K562 (cell line): ENCODE measurements at regions not wholly inside any gene's neighbourhood (a gene's known extent, or its start where the extent isn't known, plus 50 kb on each side); places are given as distances from the start of the nearest gene placed in this dataset.

Experiments
- ATAC-seq: fragments of 200-7000 bp; cut with Tn5 transposase; 3 replicates; pipeline ENCODE4 v1.9.1; 2020; ENCODE audit warnings: moderate library complexity
- BruUV-seq: library from RNA; stranded (reverse); fragments of 400-500 nt; replicated peaks from 2 replicates; lab custom pipeline; 2021; lab: Mats Ljungman, UMichigan
- CTCF ChIA-PET: fragments of 300-600 bp; formaldehyde crosslinking; extraction: SDS; loops from one replicate; lab custom pipeline; 2021; ENCODE audit warnings: low intra/inter-chr PET ratio; lab: Yijun Ruan, JAX
- POLR2A ChIA-PET: fragments of 300-600, 350-650 bp; sonication (Branson Sonifier 250); formaldehyde crosslinking; extraction: SDS; loops from one replicate; lab custom pipeline; 2021; ENCODE audit warnings: antibody characterized with exemption, inconsistent platforms; lab: Yijun Ruan, JAX
- DNase-seq, 4 experiments: peaks; one replicate each; pipeline versions ENCODE4 v3.0.0 to v3.0.0-alpha.2; 2011 to 2018; ENCODE audit warnings: low spot score in 3 of 4, mixed read lengths in 3 of 4; ENCODE audit errors: extremely low read depth in 1 of 4
- FAIRE-seq: peaks from 2 replicates; lab custom pipeline; 2011; peaks lifted over from hg19 to GRCh38; lab: Jason Lieb, UNC
- H2AFZ ChIP-seq: 2 replicates; pipeline ENCODE4 v1.6.0; 2011; ENCODE audit warnings: low read depth, low read length, control low read depth, inconsistent platforms
- H3K27ac ChIP-seq: fragments of 200-600 bp; 3 replicates; pipeline ENCODE4 v1.8.0; 2011; ENCODE audit warnings: low read depth, mild to moderate bottlenecking, control low read depth, inconsistent platforms, low read length, moderate library complexity, mixed read lengths; ENCODE audit errors: extremely low read depth
- H3K27me3 ChIP-seq, 2 experiments: fragments of 300-600 bp in 1 of 2; 2 replicates in 1 of 2; 3 replicates in 1 of 2; pipeline versions ENCODE4 v1.6.0 to v1.8.0; 2011; ENCODE audit warnings: inconsistent platforms in 2 of 2, low read length in 2 of 2, mild to moderate bottlenecking in 1 of 2, mixed read lengths in 1 of 2, moderate library complexity in 1 of 2; ENCODE audit not compliant: control insufficient read depth in 2 of 2, insufficient read depth in 2 of 2
- H3K36me3 ChIP-seq: fragments of 300-600 bp; 3 replicates; pipeline ENCODE4 v1.8.0; 2011; ENCODE audit warnings: mild to moderate bottlenecking, low read length, inconsistent platforms; ENCODE audit not compliant: control insufficient read depth, insufficient read depth
- H3K4me1 ChIP-seq, 2 experiments: fragments of 200-600 bp in 1 of 2; replicated peaks in 1 of 2; 2 replicates in 1 of 2; 3 replicates in 1 of 2; pipeline versions ENCODE4 v1.5.1 to v1.8.0; 2011; ENCODE audit warnings: inconsistent platforms in 2 of 2, low read length in 2 of 2, mild to moderate bottlenecking in 1 of 2, mixed read lengths in 1 of 2, moderate library complexity in 1 of 2; ENCODE audit not compliant: control insufficient read depth in 2 of 2, insufficient read depth in 2 of 2
- H3K4me2 ChIP-seq: 2 replicates; pipeline ENCODE4 v1.6.1; 2011; ENCODE audit warnings: low read length, control low read depth, inconsistent platforms, mixed read lengths; ENCODE audit not compliant: insufficient read depth
- H3K4me3 ChIP-seq: fragments of 200-600 bp; sonication (generic), shearing (Covaris generic); 2 replicates; pipeline ENCODE4 v1.5.1; 2016; ENCODE audit warnings: control low read depth, inconsistent platforms
- H3K79me2 ChIP-seq: fragments of 200-600 bp; 3 replicates; pipeline ENCODE4 v1.8.0; 2011; ENCODE audit warnings: low read length, inconsistent platforms; ENCODE audit not compliant: control insufficient read depth, insufficient read depth
- H3K9ac ChIP-seq, 2 experiments: 2 replicates each; pipeline versions ENCODE4 v1.6.0 to v1.6.1; 2011; ENCODE audit warnings: low read depth in 2 of 2, low read length in 2 of 2, control low read depth in 1 of 2, inconsistent platforms in 1 of 2, mild to moderate bottlenecking in 1 of 2, mixed read lengths in 1 of 2; ENCODE audit not compliant: insufficient read depth in 1 of 2
- H3K9me1 ChIP-seq: one replicate; pipeline ENCODE4 v1.6.0; 2011; ENCODE audit warnings: inconsistent platforms, mild to moderate bottlenecking, low read length, moderate library complexity; ENCODE audit not compliant: control insufficient read depth, insufficient read depth
- H3K9me3 ChIP-seq: replicated peaks from 2 replicates; pipeline ENCODE4 v1.5.1; 2011; ENCODE audit warnings: low read depth, low read length, inconsistent platforms; ENCODE audit not compliant: control insufficient read depth, insufficient read depth
- H4K20me1 ChIP-seq: replicated peaks from 2 replicates; pipeline ENCODE4 v1.6.1; 2011; ENCODE audit warnings: low read length, inconsistent platforms, mixed read lengths; ENCODE audit not compliant: control insufficient read depth, insufficient read depth
- E2F4 ChIP-seq: sonication (generic); formaldehyde crosslinking; IDR thresholded peaks from 2 replicates; pipeline ENCODE4 v1.8.0; 2022; ENCODE audit warnings: mild to moderate bottlenecking, low read depth, missing genetic modification reagents
- ETV1 ChIP-seq: fragments of 450-650 bp; conservative IDR thresholded peaks from 2 replicates; pipeline ENCODE4 v1.6.1; 2016; ENCODE audit warnings: missing genetic modification characterization, control low read depth, low read depth, missing compliant biosample characterization
- ETV5 ChIP-seq: sonication (generic); formaldehyde crosslinking; IDR thresholded peaks from 2 replicates; pipeline ENCODE4 v1.4.0; 2020; ENCODE audit warnings: low read depth, mild to moderate bottlenecking, missing genetic modification reagents
- FOSL1 ChIP-seq: fragments of 200-800 bp; sonication (Bioruptor generic); conservative IDR thresholded peaks from 2 replicates; pipeline ENCODE4 v1.6.1; 2016; ENCODE audit warnings: missing genetic modification characterization, missing compliant biosample characterization
- HBP1 ChIP-seq: fragments of 450-650 bp; formaldehyde crosslinking; IDR thresholded peaks from 2 replicates; pipeline ENCODE4 v1.4.0; 2022; ENCODE audit warnings: missing genetic modification characterization
- RAD21 ChIP-seq, 2 experiments: fragments of 250-450 bp in 1 of 2; fragments of 450-650 bp in 1 of 2; sonication (Bioruptor Pico) in 1 of 2; formaldehyde crosslinking in 1 of 2; IDR thresholded peaks in 1 of 2; conservative IDR thresholded peaks in 1 of 2; 2 replicates each; pipeline versions ENCODE4 v1.4.0 to v1.8.0; 2020 to 2022; ENCODE audit warnings: mild to moderate bottlenecking in 2 of 2, moderate library complexity in 1 of 2
- SREBF2 ChIP-seq: sonication (generic); formaldehyde crosslinking; IDR thresholded peaks from 2 replicates; pipeline ENCODE4 v1.4.0; 2020; ENCODE audit warnings: mild to moderate bottlenecking, missing genetic modification reagents
- THRA ChIP-seq: fragments of 450-650 bp; IDR thresholded peaks from 2 replicates; pipeline ENCODE4 v1.6.1; 2017; ENCODE audit warnings: mild to moderate bottlenecking, moderate library complexity
- XRCC5 ChIP-seq: fragments of 200-400 bp; formaldehyde crosslinking; IDR thresholded peaks from 2 replicates; pipeline ENCODE4 v1.6.1; 2017; ENCODE audit warnings: low read depth, mild to moderate bottlenecking, low read length
- ZBTB49 ChIP-seq: sonication (generic); formaldehyde crosslinking; IDR thresholded peaks from 2 replicates; pipeline ENCODE4 v1.8.0; 2022; ENCODE audit warnings: missing genetic modification reagents, mild to moderate bottlenecking, borderline replicate concordance
- ZNF140 ChIP-seq: fragments of 250-450 bp; sonication (Bioruptor Pico); IDR thresholded peaks from 2 replicates; pipeline ENCODE4 v1.8.0; 2021; ENCODE audit warnings: moderate library complexity, mild to moderate bottlenecking, inconsistent platforms
- ZNF444 ChIP-seq: fragments of 250-450 bp; sonication (Bioruptor Pico); IDR thresholded peaks from 2 replicates; pipeline ENCODE4 v1.4.0; 2020; ENCODE audit warnings: mild to moderate bottlenecking, moderate library complexity
- ZNF449 ChIP-seq: fragments of 250-450 bp; sonication (Bioruptor Pico); IDR thresholded peaks from 2 replicates; pipeline ENCODE4 v1.8.0; 2022; ENCODE audit warnings: moderate library complexity, mild to moderate bottlenecking, inconsistent platforms
- WGBS: fragments of 100-300 bp; shearing (Covaris generic); methylation state at CpG from one replicate; pipeline ENCODE4 v1.1.6; 2016; ENCODE audit warnings: low coverage, mixed read lengths; ENCODE audit not compliant: insufficient coverage; ENCODE audit errors: missing lambda C conversion rate; 5-methylcytosine and 5-hydroxymethylcytosine counted together
- in situ Hi-C: fragments of 300-500 bp; cut with MboI; formaldehyde crosslinking; loops from 4 replicates; pipeline ENCODE4 v1.15.0; 2018; ENCODE audit warnings: inconsistent platforms, mixed read lengths
- intact Hi-C: fragments of 100-400 bp; cut with micrococcal nuclease; formaldehyde crosslinking; loops from 2 replicates; pipeline ENCODE4 v1.14.2; 2022

GRCh38 chr18:22020127-22020866, 149.1 kb upstream of the GATA6 start:
- peaks cover 10 to 21% of the 10 kb centered on the region in 2 experiments; a peak in 3 of 5 replicates for H3K27me3 ChIP-seq
- H3K9ac ChIP-seq = no peak overlapping the region; a peak in 1 of 4 replicates
- intact Hi-C loops (no loop called here), in situ Hi-C loops (no loop called here)
- ChIA-PET CTCF (no interaction called here), POLR2A (interaction anchor here (0.6 kb wide), 1 partner anchor 584 kb away, joined by 4 read pairs; no protein-coding TSS in a partner anchor)
- H3K27ac ChIP-seq = no peak overlapping the region
- no peaks in the 10 kb centered on the region for H3K4me1 ChIP-seq
- no peak overlapping the region for H3K4me3 ChIP-seq
- WGBS = 10% methylated on average over 12 of the region's 12 CpGs
- BruUV-seq = no TSS peak
- H3K4me2 ChIP-seq = no peak overlapping the region
- no peaks in the 10 kb centered on the region for H3K36me3 ChIP-seq
- ATAC-seq (peak; percentile 50), DNase-seq (no peak), FAIRE-seq (no peak)
- H3K9me3 ChIP-seq = no peaks in the 10 kb centered on the region
- no peaks in the 10 kb centered on the region for H4K20me1 ChIP-seq
- H2AFZ ChIP-seq = no peak overlapping the region
- H3K9me1 ChIP-seq = no peaks in the 10 kb centered on the region
- H3K79me2 ChIP-seq = no peaks in the 10 kb centered on the region
- TF ChIP-seq XRCC5 = no peak
- TF ChIP-seq ZBTB49 (CRISPR knock-in tag) = no peak
- no peak for TF ChIP-seq ETV5 (CRISPR knock-in tag)
- no peak for TF ChIP-seq E2F4 (CRISPR knock-in tag)
- TF ChIP-seq THRA = no peak
- no peak for TF ChIP-seq ZNF449 (CRISPR knock-in tag)
- no peak for TF ChIP-seq FOSL1 (tag)
- no peak for TF ChIP-seq RAD21 (CRISPR knock-in tag; conservative IDR thresholded peaks at IDR 0.05 in 1 of 2, IDR thresholded peaks at IDR 0.05 in 1 of 2)
- no peak for TF ChIP-seq ZNF140 (CRISPR knock-in tag)
- TF ChIP-seq HBP1 (CRISPR knock-in tag) = no peak
- TF ChIP-seq ZNF444 (CRISPR knock-in tag) = no peak
- no peak for TF ChIP-seq ETV1 (tag)
- no peak for TF ChIP-seq SREBF2 (CRISPR knock-in tag)
